HEK293 (cell line): ENCODE measurements at regions not wholly inside any gene's neighbourhood (a gene's known extent, or its start where the extent isn't known, plus 50 kb on each side); places are given as distances from the start of the nearest gene placed in this dataset.

Experiments
- CTCF ChIA-PET: fragments of 350-600 bp; formaldehyde crosslinking; extraction: SDS; loops from one replicate; lab custom pipeline; 2021; ENCODE audit warnings: antibody characterized with exemption; lab: Yijun Ruan, JAX
- POLR2A ChIA-PET: fragments of 300-600 bp; formaldehyde crosslinking; extraction: SDS; loops from one replicate; lab custom pipeline; 2020; ENCODE audit warnings: antibody characterized with exemption, inconsistent platforms; lab: Yijun Ruan, JAX
- H3K27ac ChIP-seq: fragments of 200-500 bp; sonication (Bioruptor generic); 2 replicates; pipeline ENCODE4 v1.5.1; 2014; ENCODE audit warnings: low read depth, low read length, control low read depth, inconsistent platforms; ENCODE audit errors: extremely low read depth
- H3K36me3 ChIP-seq, 2 experiments: fragments of 200-500 bp in 1 of 2; sonication (Bioruptor generic) in 1 of 2; 1 replicate in 1 of 2; 2 replicates in 1 of 2; pipeline ENCODE4 v1.5.1; 2014 to 2017; ENCODE audit warnings: inconsistent platforms in 2 of 2, low read length in 2 of 2; ENCODE audit not compliant: control insufficient read depth in 2 of 2, insufficient read depth in 1 of 2
- H3K4me1 ChIP-seq: fragments of 200-500 bp; sonication (Bioruptor generic); 2 replicates; pipeline ENCODE4 v1.5.1; 2014; ENCODE audit warnings: mild to moderate bottlenecking, low read length, inconsistent platforms; ENCODE audit not compliant: control insufficient read depth, insufficient read depth
- H3K4me3 ChIP-seq: 2 replicates; pipeline ENCODE4 v1.5.1; 2011; ENCODE audit warnings: low read depth, mild to moderate bottlenecking, control low read depth, low read length, moderate library complexity
- H3K9me3 ChIP-seq: fragments of 200-500 bp; sonication (Bioruptor generic); 2 replicates; pipeline ENCODE4 v1.5.1; 2014; ENCODE audit warnings: low read depth, low read length, inconsistent platforms; ENCODE audit not compliant: control insufficient read depth, insufficient read depth
- GLIS1 ChIP-seq: fragments of 450-650 bp; formaldehyde crosslinking; IDR thresholded peaks from 2 replicates; pipeline ENCODE4 v1.5.1; 2016; ENCODE audit warnings: missing biosample characterization, missing genetic modification characterization
- GLIS2 ChIP-seq: fragments of 450-650 bp; formaldehyde crosslinking; IDR thresholded peaks from 2 replicates; pipeline ENCODE4 v1.5.1; 2016; ENCODE audit warnings: missing biosample characterization, missing genetic modification characterization
- HOXD13 ChIP-seq: sonication (generic); formaldehyde crosslinking; IDR thresholded peaks from 2 replicates; pipeline ENCODE4 v1.8.0; 2022; ENCODE audit warnings: missing genetic modification reagents, borderline replicate concordance
- PRDM4 ChIP-seq: fragments of 450-650 bp; formaldehyde crosslinking; IDR thresholded peaks from 2 replicates; pipeline ENCODE4 v1.5.1; 2017; ENCODE audit warnings: missing biosample characterization, missing genetic modification characterization
- ZBTB6 ChIP-seq: fragments of 450-650 bp; formaldehyde crosslinking; IDR thresholded peaks from 2 replicates; pipeline ENCODE4 v1.5.1; 2017; ENCODE audit warnings: missing biosample characterization, missing genetic modification characterization
- ZIC2 ChIP-seq: fragments of 450-650 bp; formaldehyde crosslinking; IDR thresholded peaks from 2 replicates; pipeline ENCODE4 v1.5.1; 2016; ENCODE audit warnings: missing biosample characterization, missing genetic modification characterization
- ZNF157 ChIP-seq: fragments of 450-650 bp; formaldehyde crosslinking; IDR thresholded peaks from 2 replicates; pipeline ENCODE4 v1.5.1; 2016; ENCODE audit warnings: missing biosample characterization, missing genetic modification characterization
- ZNF175 ChIP-seq: fragments of 450-650 bp; formaldehyde crosslinking; IDR thresholded peaks from 2 replicates; pipeline ENCODE4 v1.5.1; 2016; ENCODE audit warnings: missing biosample characterization, missing genetic modification characterization
- ZNF26 ChIP-seq: fragments of 450-650 bp; formaldehyde crosslinking; IDR thresholded peaks from 2 replicates; pipeline ENCODE4 v1.5.1; 2016; ENCODE audit warnings: missing biosample characterization, missing genetic modification characterization
- ZNF404 ChIP-seq: fragments of 450-650 bp; formaldehyde crosslinking; IDR thresholded peaks from 2 replicates; pipeline ENCODE4 v1.5.1; 2017; ENCODE audit warnings: missing biosample characterization, missing genetic modification characterization
- ZNF416 ChIP-seq: fragments of 450-650 bp; formaldehyde crosslinking; IDR thresholded peaks from 2 replicates; pipeline ENCODE4 v1.5.1; 2016; ENCODE audit warnings: missing biosample characterization, missing genetic modification characterization
- ZNF426 ChIP-seq: fragments of 450-650 bp; formaldehyde crosslinking; IDR thresholded peaks from 2 replicates; pipeline ENCODE4 v1.5.1; 2017; ENCODE audit warnings: missing biosample characterization, missing genetic modification characterization, mild to moderate bottlenecking, inconsistent platforms, moderate library complexity
- ZNF449 ChIP-seq: fragments of 450-650 bp; formaldehyde crosslinking; IDR thresholded peaks from 2 replicates; pipeline ENCODE4 v1.5.1; 2017; ENCODE audit warnings: missing biosample characterization, mild to moderate bottlenecking, missing genetic modification characterization, moderate library complexity
- ZNF501 ChIP-seq: fragments of 450-650 bp; formaldehyde crosslinking; IDR thresholded peaks from 2 replicates; pipeline ENCODE4 v1.5.1; 2016; ENCODE audit warnings: missing biosample characterization, missing genetic modification characterization
- ZNF510 ChIP-seq: fragments of 450-650 bp; formaldehyde crosslinking; IDR thresholded peaks from 2 replicates; pipeline ENCODE4 v1.5.1; 2018; ENCODE audit warnings: mild to moderate bottlenecking, missing genetic modification characterization, missing biosample characterization; ENCODE audit not compliant: insufficient replicate concordance
- ZNF521 ChIP-seq: fragments of 450-650 bp; formaldehyde crosslinking; IDR thresholded peaks from 2 replicates; pipeline ENCODE4 v1.5.1; 2017; ENCODE audit warnings: missing biosample characterization, mild to moderate bottlenecking, missing genetic modification characterization
- ZNF629 ChIP-seq: fragments of 450-650 bp; formaldehyde crosslinking; IDR thresholded peaks from 2 replicates; pipeline ENCODE4 v1.5.1; 2017; ENCODE audit warnings: missing biosample characterization, missing genetic modification characterization
- ZSCAN30 ChIP-seq: fragments of 450-650 bp; IDR thresholded peaks from 2 replicates; pipeline ENCODE4 v1.5.1; 2018; ENCODE audit warnings: missing biosample characterization, mild to moderate bottlenecking, missing genetic modification characterization, moderate library complexity
- ZSCAN5A ChIP-seq: fragments of 450-650 bp; formaldehyde crosslinking; IDR thresholded peaks from 2 replicates; pipeline ENCODE4 v1.5.1; 2016; ENCODE audit warnings: missing biosample characterization, missing genetic modification characterization
- ZXDB ChIP-seq: fragments of 450-650 bp; formaldehyde crosslinking; IDR thresholded peaks from 2 replicates; pipeline ENCODE4 v1.5.1; 2016; ENCODE audit warnings: missing biosample characterization, missing genetic modification characterization

GRCh38 chr12:67394550-67394949, 125.4 kb downstream of the CAND1 start (continued):
- no peak for TF ChIP-seq ZNF26 (tag by site-specific recombination)
- no peak for TF ChIP-seq ZSCAN5A
- TF ChIP-seq ZSCAN30 (tag by site-specific recombination) = no peak
- TF ChIP-seq ZNF175 = no peak
- TF ChIP-seq HOXD13 = no peak

GRCh38 chr12:67400742-67401141, 131.6 kb downstream of the CAND1 start:
- Histone ChIP-seq H3K4me1 (no peaks in the 10 kb centered on the region), H3K27ac (no peak overlapping the region), H3K36me3 (no peaks in the 10 kb centered on the region), H3K9me3 (no peaks in the 10 kb centered on the region), H3K4me3 (no peak overlapping the region)
- CTCF ChIA-PET = interaction anchor here (1.0 to 1.7 kb wide), 2 partner anchors 14 to 45 kb away, joined by 3 to 4 read pairs; no protein-coding TSS in a partner anchor
- TF ChIP-seq ZNF426 (tag by site-specific recombination) (no peak), ZNF449 (tag by site-specific recombination) (no peak), ZBTB6 (tag by site-specific recombination) (no peak), ZNF510 (tag by site-specific recombination) (no peak), ZNF416 (no peak), ZNF521 (tag by site-specific recombination) (no peak), PRDM4 (tag by site-specific recombination) (no peak), ZNF501 (tag by site-specific recombination) (no peak), ZNF157 (tag by site-specific recombination) (no peak), GLIS1 (tag by site-specific recombination) (no peak), ZNF404 (no peak), ZNF629 (no peak), ZXDB (tag by site-specific recombination) (no peak), GLIS2 (tag by site-specific recombination) (no peak), ZIC2 (tag by site-specific recombination) (no peak)
- POLR2A ChIA-PET = no interaction called here
